MM.1S (cell line): ENCODE measurements at regions not wholly inside any gene's neighbourhood (a gene's known extent, or its start where the extent isn't known, plus 50 kb on each side); places are given as distances from the start of the nearest gene placed in this dataset.

Experiments
- DNase-seq: peaks from one replicate; pipeline ENCODE4 v3.0.0-alpha.2; 2015
- H2AFZ ChIP-seq: fragments of 300-600 bp; sonication (generic); 2 replicates; pipeline ENCODE4 v1.6.0; 2016; ENCODE audit warnings: antibody characterized with exemption, low read length
- H3F3A ChIP-seq: fragments of 300-600 bp; sonication (generic); 2 replicates; pipeline ENCODE4 v1.6.1; 2016; ENCODE audit warnings: mild to moderate bottlenecking, antibody characterized with exemption, low read length, moderate library complexity, mixed read lengths; ENCODE audit not compliant: insufficient read depth
- H3K27ac ChIP-seq: fragments of 300-600 bp; sonication (generic); 2 replicates; pipeline ENCODE4 v1.5.1; 2016; ENCODE audit warnings: mild to moderate bottlenecking, low read length
- H3K27me3 ChIP-seq: fragments of 300-600 bp; sonication (generic); replicated peaks from 2 replicates; pipeline ENCODE4 v1.6.0; 2016; ENCODE audit warnings: low read length; ENCODE audit not compliant: insufficient read depth
- H3K36me3 ChIP-seq: fragments of 300-600 bp; sonication (generic); replicated peaks from 2 replicates; pipeline ENCODE4 v1.6.1; 2016; ENCODE audit warnings: mild to moderate bottlenecking, low read length, mixed read lengths; ENCODE audit not compliant: insufficient read depth
- H3K4me1 ChIP-seq: fragments of 300-600 bp; sonication (generic); 2 replicates; pipeline ENCODE4 v1.6.1; 2016; ENCODE audit warnings: low read length, mixed read lengths
- H3K4me2 ChIP-seq: fragments of 300-600 bp; sonication (generic); 2 replicates; pipeline ENCODE4 v1.6.0; 2016; ENCODE audit warnings: low read depth, low read length
- H3K4me3 ChIP-seq: fragments of 300-600 bp; sonication (generic); 2 replicates; pipeline ENCODE4 v1.5.1; 2016; ENCODE audit warnings: low read length, mixed read lengths
- H3K79me2 ChIP-seq: fragments of 300-600 bp; sonication (generic); 2 replicates; pipeline ENCODE4 v1.6.1; 2016; ENCODE audit warnings: mixed run types, low read length, mixed read lengths
- H3K9ac ChIP-seq: fragments of 300-600 bp; sonication (generic); 2 replicates; pipeline ENCODE4 v1.6.1; 2016; ENCODE audit warnings: low read length, mixed read lengths
- H3K9me2 ChIP-seq: fragments of 300-600 bp; sonication (generic); replicated peaks from 2 replicates; pipeline ENCODE4 v1.6.1; 2016; ENCODE audit warnings: mild to moderate bottlenecking, low read length, mixed read lengths; ENCODE audit not compliant: insufficient read depth
- H3K9me3 ChIP-seq: fragments of 300-600 bp; sonication (generic); replicated peaks from 2 replicates; pipeline ENCODE4 v1.6.1; 2016; ENCODE audit warnings: mild to moderate bottlenecking, low read length, mixed read lengths; ENCODE audit not compliant: insufficient read depth
- H4K20me1 ChIP-seq: fragments of 300-600 bp; sonication (generic); 2 replicates; pipeline ENCODE4 v1.6.1; 2016; ENCODE audit warnings: mild to moderate bottlenecking, low read length, moderate library complexity, mixed read lengths; ENCODE audit not compliant: insufficient read depth
- CTCF ChIP-seq: fragments of 300-600 bp; sonication (generic); IDR thresholded peaks from 2 replicates; pipeline ENCODE4 v1.5.1; 2016; ENCODE audit warnings: antibody characterized with exemption, low read length, mixed read lengths
- EZH2 ChIP-seq: fragments of 300-600 bp; sonication (generic); optimal IDR thresholded peaks from 2 replicates; pipeline ENCODE3; 2017; ENCODE audit warnings: low read depth, mild to moderate bottlenecking, antibody characterized with exemption, low read length, mixed read lengths
- EZH2phosphoT487 ChIP-seq: fragments of 300-600 bp; sonication (generic); IDR thresholded peaks from 2 replicates; pipeline ENCODE4 v1.6.1; 2018; ENCODE audit warnings: antibody characterized with exemption, low read length

- TF ChIP-seq EZH2, result no peak
- no peak for TF ChIP-seq EZH2phosphoT487
- TF ChIP-seq CTCF, result no peak
- peaks cover 14% of the 10 kb centered on the region; the same call in 1 of the 2 replicates for H3K4me1 ChIP-seq
These were observed 627.2 kb downstream of the UQCRFS1 start for GRCh38 chr19:28585796-28586195.

GRCh38 chr19:28583713-28584112 lies 629.2 kb downstream of the UQCRFS1 start:
- H3F3A ChIP-seq, result no peaks in the 10 kb centered on the region
- H3K27ac ChIP-seq, result no peak overlapping the region
- no peak overlapping the region for H3K4me3 ChIP-seq
- H3K79me2 ChIP-seq, result no peaks in the 10 kb centered on the region
- TF ChIP-seq EZH2 (no peak), EZH2phosphoT487 (no peak), CTCF (no peak)
- H3K9me3 ChIP-seq, result no peaks in the 10 kb centered on the region
- H3K9me2 ChIP-seq, result no peaks in the 10 kb centered on the region
- H3K9ac ChIP-seq, result no peak overlapping the region
- no peaks in the 10 kb centered on the region for H3K27me3 ChIP-seq
- no peak overlapping the region for H2AFZ ChIP-seq
- H4K20me1 ChIP-seq, result no peaks in the 10 kb centered on the region
- no peak for DNase-seq
- no peaks in the 10 kb centered on the region for H3K36me3 ChIP-seq
- H3K4me1 ChIP-seq, result no peaks in the 10 kb centered on the region
- H3K4me2 ChIP-seq, result no peak overlapping the region

More at GRCh38 chr19:28585796-28586195, 627.2 kb downstream of the UQCRFS1 start:
- no peaks in the 10 kb centered on the region for H3K9me2 ChIP-seq
- no peak overlapping the region for H3K9ac ChIP-seq
- no peak overlapping the region for H3K4me3 ChIP-seq
- no peaks in the 10 kb centered on the region for H4K20me1 ChIP-seq
- H3K79me2 ChIP-seq, result no peaks in the 10 kb centered on the region
- H2AFZ ChIP-seq, result no peak overlapping the region
- H3K27ac ChIP-seq, result no peak overlapping the region
- H3F3A ChIP-seq, result no peaks in the 10 kb centered on the region
- H3K27me3 ChIP-seq, result no peaks in the 10 kb centered on the region
- H3K36me3 ChIP-seq, result no peaks in the 10 kb centered on the region
- no peak overlapping the region for H3K4me2 ChIP-seq
- H3K9me3 ChIP-seq, result no peaks in the 10 kb centered on the region
- no peak for DNase-seq

GRCh38 chr19:28583242-28583641 lies 629.7 kb downstream of the UQCRFS1 start:
- Histone ChIP-seq H4K20me1 (no peaks in the 10 kb centered on the region), H3K4me3 (no peak overlapping the region)
- no peak for DNase-seq

GRCh38 chr19:28582796-28583195 lies 630.2 kb downstream of the UQCRFS1 start:
- Histone ChIP-seq H2AFZ (no peak overlapping the region), H3K79me2 (no peaks in the 10 kb centered on the region), H3K9ac (no peak overlapping the region), H3K27me3 (no peaks in the 10 kb centered on the region), H4K20me1 (no peaks in the 10 kb centered on the region), H3K9me3 (no peaks in the 10 kb centered on the region), H3K4me3 (no peak overlapping the region), H3K27ac (no peak overlapping the region), H3K4me2 (no peak overlapping the region), H3K4me1 (no peaks in the 10 kb centered on the region), H3K9me2 (no peaks in the 10 kb centered on the region), H3K36me3 (no peaks in the 10 kb centered on the region), H3F3A (no peaks in the 10 kb centered on the region)
- no peak for DNase-seq
- no peak for TF ChIP-seq EZH2phosphoT487
- no peak for TF ChIP-seq CTCF
- TF ChIP-seq EZH2, result no peak

More at GRCh38 chr19:28583242-28583641, 629.7 kb downstream of the UQCRFS1 start:
- Histone ChIP-seq H3K9me3 (no peaks in the 10 kb centered on the region), H3K4me2 (no peak overlapping the region), H3K27me3 (no peaks in the 10 kb centered on the region), H3K27ac (no peak overlapping the region), H3K36me3 (no peaks in the 10 kb centered on the region), H3K4me1 (no peaks in the 10 kb centered on the region), H3F3A (no peaks in the 10 kb centered on the region), H3K9me2 (no peaks in the 10 kb centered on the region), H3K79me2 (no peaks in the 10 kb centered on the region), H3K9ac (no peak overlapping the region), H2AFZ (no peak overlapping the region)
- TF ChIP-seq EZH2phosphoT487 (no peak), EZH2 (no peak)
